NCI-H2029 (cell line): ENCODE measurements at regions not wholly inside any gene's neighbourhood (a gene's known extent, or its start where the extent isn't known, plus 50 kb on each side); places are given as distances from the start of the nearest gene placed in this dataset.
"Not testable (repeated sequence)": the region's sequence is repeated elsewhere in the genome, so short reads cannot be mapped to it uniquely, and the experiment has no call there.

Experiments
- DNase-seq: peaks from one replicate; lab custom pipeline; 2025; lab: John Stamatoyannopoulos, UW

GRCh38 chr2:198913394-198914152, 544.2 kb downstream of the SATB2 start:
- no peak for DNase-seq

DNA sequence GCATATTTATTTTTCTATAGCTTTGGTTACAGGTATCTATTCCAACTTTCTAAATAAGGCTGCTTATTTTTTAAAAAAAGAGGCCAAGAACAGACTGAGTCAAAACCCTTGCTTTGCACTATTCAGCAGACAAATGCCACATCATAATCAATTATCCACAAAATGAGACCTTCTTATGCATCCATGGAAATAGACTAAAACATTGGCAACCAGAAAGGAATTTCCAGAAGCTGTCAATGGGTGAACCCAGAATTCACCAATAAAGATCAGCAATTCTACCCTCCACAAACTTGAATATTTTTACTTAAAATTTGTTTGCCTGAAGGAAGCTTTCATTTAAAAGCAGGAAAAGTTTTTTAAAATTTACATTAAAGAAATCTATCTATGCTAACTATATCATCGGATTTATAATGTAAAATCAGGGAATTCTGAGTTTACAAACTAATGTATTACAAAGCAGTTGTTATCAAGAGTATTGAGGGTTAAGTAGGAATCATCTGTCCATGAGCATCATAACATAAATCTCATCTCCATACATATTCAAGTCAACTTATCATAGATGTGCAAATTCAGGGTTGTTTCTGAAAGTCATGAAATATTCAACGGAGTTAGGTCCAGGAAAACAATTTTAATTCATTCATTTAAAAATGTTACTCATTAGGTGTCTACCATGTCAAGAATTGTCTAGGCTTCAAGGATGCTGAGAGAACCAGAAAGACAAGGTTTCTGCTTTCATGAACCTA, 548.0 kb downstream of the SATB2 start:
- DNase-seq, result no peak

GRCh38 chr2:198905881-198906612, 551.7 kb downstream of the SATB2 start:
- DNase-seq, result no peak

- no peak for DNase-seq
Observed at GRCh38 chr2:198901894-198902293, 555.8 kb downstream of the SATB2 start.

- DNase-seq, result no peak
Observed at GRCh38 chr2:198900141-198900540, 557.6 kb downstream of the SATB2 start.

- DNase-seq, result no peak
Observed at GRCh38 chr2:198890490-198890889, 567.2 kb downstream of the SATB2 start.

DNA sequence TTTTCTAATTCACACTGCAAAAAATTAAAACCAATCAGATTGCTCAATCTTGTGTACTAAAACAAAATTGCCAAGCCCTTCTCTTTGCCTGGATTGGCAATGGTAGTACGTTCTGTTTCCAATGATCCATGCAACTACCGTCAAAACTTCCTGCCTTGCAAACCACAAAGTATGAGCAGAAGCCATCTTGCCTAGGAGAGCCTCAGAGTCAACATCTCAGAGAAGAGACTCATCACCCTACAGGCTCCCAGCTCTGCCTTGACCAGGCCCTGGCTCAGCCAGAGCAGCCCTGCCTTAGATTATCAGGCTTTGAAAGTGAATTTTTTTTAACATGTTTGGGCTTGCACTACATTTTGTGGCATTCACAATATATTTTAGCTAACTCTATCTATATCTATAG, 574.1 kb downstream of the SATB2 start:
- no peak for DNase-seq

GRCh38 chr2:198880986-198881385, 576.8 kb downstream of the SATB2 start:
- DNase-seq, result no peak

DNA sequence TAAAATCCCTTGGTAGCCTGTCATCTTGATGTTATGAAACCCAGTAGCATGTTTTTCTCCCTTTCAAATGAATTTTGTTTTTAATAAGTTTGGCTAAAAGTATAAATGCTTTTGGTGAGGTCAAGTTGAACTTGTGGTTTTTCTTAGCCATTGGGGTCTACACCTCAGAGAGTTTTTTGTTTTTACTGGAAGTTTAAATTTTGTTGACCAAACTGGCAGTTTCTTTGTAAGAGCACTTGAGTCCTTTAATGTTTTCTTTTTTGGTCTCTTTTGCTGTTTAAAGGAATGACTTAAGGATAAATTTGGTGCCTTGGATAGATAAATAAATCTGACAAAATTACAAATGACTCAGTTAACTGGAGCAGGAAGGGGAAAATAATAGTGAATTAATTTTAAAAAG, 577.3 kb downstream of the SATB2 start:
- DNase-seq, result no peak

- DNase-seq, result no peak
Observed at GRCh38 chr2:198874472-198874858, 583.3 kb downstream of the SATB2 start.

GRCh38 chr2:198873503-198874471, 584.0 kb downstream of the SATB2 start:
- no peak for DNase-seq

DNA sequence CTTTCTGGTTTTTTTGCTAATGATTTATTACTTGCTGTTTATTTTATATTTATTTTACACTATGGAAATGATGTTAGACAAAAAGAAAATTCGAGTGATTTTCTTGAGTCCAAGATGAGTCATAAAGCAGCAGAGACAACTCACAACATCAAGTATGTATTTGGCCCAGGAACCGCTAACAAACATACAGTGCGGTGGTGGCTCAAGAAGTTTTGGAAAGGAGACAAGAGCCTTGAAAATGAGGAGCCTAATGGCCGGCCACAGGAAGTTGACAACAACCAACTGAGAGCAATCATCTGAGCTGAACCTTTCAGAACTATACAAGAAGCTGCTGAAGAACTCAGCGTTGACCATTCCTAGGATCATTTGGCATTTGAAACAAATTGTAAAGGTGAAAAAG, 594.1 kb downstream of the SATB2 start:
- no peak for DNase-seq

GRCh38 chr2:198861080-198861479, 596.7 kb downstream of the SATB2 start:
- DNase-seq, result no peak

DNA sequence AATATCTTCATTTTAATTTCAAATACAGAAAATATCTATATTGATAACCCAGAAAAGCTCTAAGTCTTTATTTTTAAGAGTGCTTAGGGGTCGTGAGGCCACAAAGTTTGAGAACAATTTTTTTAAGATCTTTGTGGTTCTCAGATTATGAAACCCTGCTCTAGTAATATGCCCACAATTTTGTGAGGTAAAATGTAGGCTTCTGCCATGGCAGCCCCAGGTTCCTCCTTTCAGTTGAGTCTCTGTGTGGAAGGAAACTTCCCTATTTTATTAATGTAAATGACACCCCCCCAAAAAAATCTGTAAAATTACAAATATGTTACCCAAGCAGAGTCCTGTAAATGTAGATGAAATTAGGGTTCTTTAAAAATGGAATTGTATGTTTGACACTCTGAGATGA, 600.5 kb downstream of the SATB2 start:
- DNase-seq, result no peak

DNA sequence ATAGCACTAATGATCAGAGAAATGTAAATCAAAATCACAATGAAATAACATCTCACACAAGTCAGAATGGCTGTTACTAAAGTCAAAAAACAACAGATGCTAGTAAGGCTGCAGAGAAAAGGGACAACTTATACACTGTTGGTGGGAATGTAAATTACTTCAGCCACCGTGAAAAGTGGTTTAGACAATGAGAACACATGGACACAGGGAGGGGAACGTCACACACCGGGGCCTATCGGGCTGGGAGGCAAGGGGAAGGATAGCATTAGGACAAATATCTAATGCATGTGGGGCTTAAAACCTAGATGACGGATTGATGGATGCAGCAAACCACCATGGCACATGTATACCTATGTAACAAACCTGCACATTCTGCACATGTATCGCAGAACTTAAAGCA, 602.0 kb downstream of the SATB2 start:
- DNase-seq, result not testable (repeated sequence)

- DNase-seq, result no peak
Observed at GRCh38 chr2:198852248-198852647, 605.5 kb downstream of the SATB2 start.

GRCh38 chr2:198825534-198825933, 632.2 kb downstream of the SATB2 start:
- no peak for DNase-seq

DNA sequence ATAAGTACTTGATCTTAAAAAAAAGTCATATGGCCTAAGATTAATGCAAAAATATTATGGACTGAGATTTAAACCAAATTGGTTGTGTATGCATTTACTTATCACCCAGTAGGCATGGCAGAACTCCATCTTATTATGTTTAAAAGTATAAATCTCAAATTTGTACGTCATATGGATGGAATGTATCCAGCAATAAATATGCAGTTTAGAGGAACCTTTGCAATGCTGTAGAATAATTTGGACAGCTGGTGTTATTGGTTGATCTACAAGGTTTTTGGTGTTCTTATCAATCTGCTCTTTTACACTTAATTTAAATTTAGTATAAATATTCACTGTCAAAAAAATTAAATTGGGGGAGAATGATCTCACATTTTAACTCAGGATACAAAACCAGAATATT, 640.2 kb downstream of the SATB2 start:
- DNase-seq, result no peak

- no peak for DNase-seq
Observed at GRCh38 chr2:198815626-198816025, 642.1 kb downstream of the SATB2 start.

DNA sequence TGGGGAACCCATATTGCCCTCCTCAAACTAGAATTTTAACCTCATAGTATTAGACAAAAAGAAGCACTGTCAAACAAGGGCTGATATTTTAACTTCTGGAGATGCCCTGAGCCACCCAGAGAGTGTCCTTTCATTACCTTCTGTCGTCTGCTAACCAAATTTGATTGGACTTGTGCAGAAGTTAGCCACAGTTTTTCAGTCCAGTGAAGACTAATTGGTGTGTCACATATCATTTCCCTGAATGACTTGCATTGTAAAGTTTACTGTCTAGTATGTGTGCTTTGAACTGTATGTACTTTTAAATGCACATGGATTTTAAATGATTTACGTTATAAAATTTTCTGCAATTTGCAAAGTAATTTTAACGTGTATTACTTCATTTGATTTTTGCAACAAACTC, 646.5 kb downstream of the SATB2 start:
- DNase-seq, result no peak

GRCh38 chr2:198809976-198810375, 647.8 kb downstream of the SATB2 start:
- no peak for DNase-seq

DNA sequence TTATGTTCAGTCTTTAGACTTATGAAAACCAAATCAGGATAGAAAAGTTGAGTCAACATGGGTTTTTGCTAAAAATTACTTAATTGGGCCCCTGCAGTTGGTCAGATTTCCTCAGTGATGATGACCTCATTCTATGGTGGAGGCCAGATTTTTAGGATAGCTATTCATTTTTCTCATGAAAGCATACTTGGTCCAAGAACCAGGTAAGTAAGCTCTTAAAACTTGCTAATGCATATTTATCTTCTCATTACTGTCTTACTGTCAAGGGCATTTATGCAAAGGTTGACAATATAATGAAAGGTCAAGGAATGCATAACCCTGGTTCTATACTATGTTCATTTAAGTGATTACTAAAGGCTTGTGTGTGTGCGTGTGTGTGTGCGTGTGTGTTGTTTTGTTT, 650.6 kb downstream of the SATB2 start:
- DNase-seq, result no peak
